SIG-M5 treated with dmso at 0.1 percent for 504 hours (cell line): ENCODE measurements at regions not wholly inside any gene's neighbourhood (a gene's known extent, or its start where the extent isn't known, plus 50 kb on each side); places are given as distances from the start of the nearest gene placed in this dataset.

Source experiments
- DNase-seq: peaks from one replicate; lab custom pipeline; 2025; ENCODE audit not compliant: unreplicated experiment; lab: John Stamatoyannopoulos, UW

- DNase-seq = no peak
These were observed 97.5 kb downstream of the ZNF608 start for GRCh38 chr5:124648902-124649467.

GRCh38 chr5:124647352-124647751 lies 99.1 kb downstream of the ZNF608 start:
- no peak for DNase-seq

GRCh38 chr5:124645396-124645795 lies 101.0 kb downstream of the ZNF608 start:
- DNase-seq = no peak

- no peak for DNase-seq
These were observed 101.9 kb downstream of the ZNF608 start for GRCh38 chr5:124644582-124644981.

GRCh38 chr5:124644138-124644537 lies 102.3 kb downstream of the ZNF608 start:
- no peak for DNase-seq

- no peak for DNase-seq
These were observed 103.1 kb downstream of the ZNF608 start for GRCh38 chr5:124643336-124643735.

GRCh38 chr5:124642151-124642550 lies 104.3 kb downstream of the ZNF608 start:
- no peak for DNase-seq

- DNase-seq = no peak
These were observed 105.2 kb downstream of the ZNF608 start for GRCh38 chr5:124641154-124641792.

- no peak for DNase-seq
These were observed 107.3 kb downstream of the ZNF608 start for GRCh38 chr5:124639095-124639665.

GRCh38 chr5:124637011-124637410 lies 109.4 kb downstream of the ZNF608 start:
- no peak for DNase-seq

GRCh38 chr5:124634741-124635323 lies 111.6 kb downstream of the ZNF608 start:
- no peak for DNase-seq

GRCh38 chr5:124634228-124634739 lies 112.2 kb downstream of the ZNF608 start:
- no peak for DNase-seq

- DNase-seq = no peak
These were observed 113.2 kb downstream of the ZNF608 start for GRCh38 chr5:124633209-124633608.

GRCh38 chr5:124631874-124632550 lies 114.4 kb downstream of the ZNF608 start:
- no peak for DNase-seq

- DNase-seq = no peak
These were observed 115.4 kb downstream of the ZNF608 start for GRCh38 chr5:124630767-124631704.

- DNase-seq = no peak
These were observed 117.5 kb downstream of the ZNF608 start for GRCh38 chr5:124628721-124629596.

- DNase-seq = no peak
These were observed 118.4 kb downstream of the ZNF608 start for GRCh38 chr5:124627815-124628595.

GRCh38 chr5:124626053-124626452 lies 120.4 kb downstream of the ZNF608 start:
- no peak for DNase-seq

- DNase-seq = no peak
These were observed 123.2 kb downstream of the ZNF608 start for GRCh38 chr5:124623265-124623664.
